ENCODE measurements at regions not wholly inside any gene's neighbourhood (a gene's known extent, or its start where the extent isn't known, plus 50 kb on each side); places are given as distances from the start of the nearest gene placed in this dataset.
"Not testable (repeated sequence)": the region's sequence is repeated elsewhere in the genome, so short reads cannot be mapped to it uniquely, and the experiment has no call there.

DNA sequence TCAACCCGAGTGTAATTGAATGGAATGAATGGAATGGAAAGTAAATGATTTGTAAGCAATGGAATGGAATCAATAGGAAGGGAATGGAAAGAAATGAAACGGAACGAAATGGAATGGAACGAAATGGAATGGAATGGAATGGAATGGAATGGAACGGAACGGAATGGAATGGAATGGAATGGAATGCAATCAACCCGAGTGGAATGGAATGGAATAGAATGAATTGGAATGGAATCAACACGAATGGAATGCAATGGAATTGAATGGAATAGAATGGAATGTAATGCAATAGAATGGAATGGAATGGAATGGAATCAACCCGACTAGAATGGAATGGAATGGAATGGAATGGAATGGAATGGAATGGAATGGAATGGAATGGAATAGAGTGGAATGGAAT lies 1148.7 kb downstream of the RPIA start:
- TF ChIP-seq, protein P1, sequence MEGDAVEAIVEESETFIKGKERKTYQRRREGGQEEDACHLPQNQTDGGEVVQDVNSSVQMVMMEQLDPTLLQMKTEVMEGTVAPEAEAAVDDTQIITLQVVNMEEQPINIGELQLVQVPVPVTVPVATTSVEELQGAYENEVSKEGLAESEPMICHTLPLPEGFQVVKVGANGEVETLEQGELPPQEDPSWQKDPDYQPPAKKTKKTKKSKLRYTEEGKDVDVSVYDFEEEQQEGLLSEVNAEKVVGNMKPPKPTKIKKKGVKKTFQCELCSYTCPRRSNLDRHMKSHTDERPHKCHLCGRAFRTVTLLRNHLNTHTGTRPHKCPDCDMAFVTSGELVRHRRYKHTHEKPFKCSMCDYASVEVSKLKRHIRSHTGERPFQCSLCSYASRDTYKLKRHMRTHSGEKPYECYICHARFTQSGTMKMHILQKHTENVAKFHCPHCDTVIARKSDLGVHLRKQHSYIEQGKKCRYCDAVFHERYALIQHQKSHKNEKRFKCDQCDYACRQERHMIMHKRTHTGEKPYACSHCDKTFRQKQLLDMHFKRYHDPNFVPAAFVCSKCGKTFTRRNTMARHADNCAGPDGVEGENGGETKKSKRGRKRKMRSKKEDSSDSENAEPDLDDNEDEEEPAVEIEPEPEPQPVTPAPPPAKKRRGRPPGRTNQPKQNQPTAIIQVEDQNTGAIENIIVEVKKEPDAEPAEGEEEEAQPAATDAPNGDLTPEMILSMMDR (IDR thresholded peaks at IDR 0.05): not testable (repeated sequence)
- not testable (repeated sequence) for TF ChIP-seq POLR2A (IDR thresholded peaks at IDR 0.05)

Data from uterus (tissue), 2 donors.